Fibroblast of pulmonary artery (primary cell): ENCODE measurements at regions not wholly inside any gene's neighbourhood (a gene's known extent, or its start where the extent isn't known, plus 50 kb on each side); places are given as distances from the start of the nearest gene placed in this dataset.

Experiments used
- DNase-seq: peaks from one replicate; pipeline ENCODE4 v3.0.0-alpha.2; 2010; ENCODE audit warnings: low read depth
- H3K4me3 ChIP-seq: replicated peaks from 2 replicates; pipeline ENCODE4 v1.5.1; 2011; ENCODE audit warnings: low read depth, mild to moderate bottlenecking, control low read depth, low read length, moderate library complexity
- TF ChIP-seq, protein P1 (sequence below): IDR thresholded peaks from 2 replicates; pipeline ENCODE4 v1.5.1; 2011; ENCODE audit warnings: mild to moderate bottlenecking, control low read depth, low read length, inconsistent platforms; ENCODE audit errors: missing control alignments

DNA sequence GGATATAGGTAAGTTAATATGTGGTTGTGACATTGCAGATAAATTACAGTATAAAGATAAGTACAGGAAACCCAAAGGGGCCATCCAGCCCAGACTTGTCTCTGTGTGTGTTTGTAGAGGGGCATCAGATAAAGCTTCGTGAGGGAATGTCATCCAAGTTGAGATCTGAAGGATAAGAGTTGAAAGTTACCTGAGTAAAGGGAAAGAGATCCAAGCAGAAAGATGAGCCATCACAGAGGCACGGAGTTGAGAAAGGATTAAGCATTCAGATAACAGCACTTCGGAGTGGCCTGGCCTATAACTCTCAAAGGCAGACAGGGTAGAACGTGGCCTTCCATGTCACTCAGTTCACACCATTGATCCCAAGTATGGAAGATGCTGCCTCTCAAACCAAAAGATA is 749.1 kb downstream of the ADGRL2 start:
- no peak overlapping the region for H3K4me3 ChIP-seq
- TF ChIP-seq, protein P1, sequence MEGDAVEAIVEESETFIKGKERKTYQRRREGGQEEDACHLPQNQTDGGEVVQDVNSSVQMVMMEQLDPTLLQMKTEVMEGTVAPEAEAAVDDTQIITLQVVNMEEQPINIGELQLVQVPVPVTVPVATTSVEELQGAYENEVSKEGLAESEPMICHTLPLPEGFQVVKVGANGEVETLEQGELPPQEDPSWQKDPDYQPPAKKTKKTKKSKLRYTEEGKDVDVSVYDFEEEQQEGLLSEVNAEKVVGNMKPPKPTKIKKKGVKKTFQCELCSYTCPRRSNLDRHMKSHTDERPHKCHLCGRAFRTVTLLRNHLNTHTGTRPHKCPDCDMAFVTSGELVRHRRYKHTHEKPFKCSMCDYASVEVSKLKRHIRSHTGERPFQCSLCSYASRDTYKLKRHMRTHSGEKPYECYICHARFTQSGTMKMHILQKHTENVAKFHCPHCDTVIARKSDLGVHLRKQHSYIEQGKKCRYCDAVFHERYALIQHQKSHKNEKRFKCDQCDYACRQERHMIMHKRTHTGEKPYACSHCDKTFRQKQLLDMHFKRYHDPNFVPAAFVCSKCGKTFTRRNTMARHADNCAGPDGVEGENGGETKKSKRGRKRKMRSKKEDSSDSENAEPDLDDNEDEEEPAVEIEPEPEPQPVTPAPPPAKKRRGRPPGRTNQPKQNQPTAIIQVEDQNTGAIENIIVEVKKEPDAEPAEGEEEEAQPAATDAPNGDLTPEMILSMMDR: no peak
- DNase-seq: no peak

GRCh38 chr1:82542766-82543165 is 742.0 kb downstream of the ADGRL2 start:
- H3K4me3 ChIP-seq: no peak overlapping the region
- DNase-seq: peak; percentile 17
- TF ChIP-seq, protein P1: no peak

DNA sequence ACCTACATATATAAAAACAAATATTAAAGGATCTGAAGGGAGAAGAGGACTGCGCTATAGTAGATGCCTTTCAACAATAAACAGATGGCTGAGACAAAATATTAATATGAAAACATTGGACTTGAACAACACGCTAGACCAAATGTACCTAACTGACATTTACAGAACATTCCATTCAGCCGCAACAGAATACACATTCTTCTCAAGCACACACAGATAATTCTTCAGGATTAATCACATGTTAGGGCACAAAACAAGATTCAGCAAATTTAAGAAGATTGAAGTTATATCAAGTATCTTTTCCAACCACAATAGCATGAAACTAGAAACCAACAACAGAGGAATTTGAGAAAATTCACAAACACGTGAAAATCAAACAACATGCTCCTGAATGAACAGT is 741.4 kb downstream of the ADGRL2 start:
- TF ChIP-seq, protein P1: no peak
- no peak for DNase-seq
- H3K4me3 ChIP-seq: no peak overlapping the region

GRCh38 chr1:82540006-82540405 is 739.3 kb downstream of the ADGRL2 start:
- TF ChIP-seq, protein P1: no peak
- H3K4me3 ChIP-seq: no peak overlapping the region
- no peak for DNase-seq

DNA sequence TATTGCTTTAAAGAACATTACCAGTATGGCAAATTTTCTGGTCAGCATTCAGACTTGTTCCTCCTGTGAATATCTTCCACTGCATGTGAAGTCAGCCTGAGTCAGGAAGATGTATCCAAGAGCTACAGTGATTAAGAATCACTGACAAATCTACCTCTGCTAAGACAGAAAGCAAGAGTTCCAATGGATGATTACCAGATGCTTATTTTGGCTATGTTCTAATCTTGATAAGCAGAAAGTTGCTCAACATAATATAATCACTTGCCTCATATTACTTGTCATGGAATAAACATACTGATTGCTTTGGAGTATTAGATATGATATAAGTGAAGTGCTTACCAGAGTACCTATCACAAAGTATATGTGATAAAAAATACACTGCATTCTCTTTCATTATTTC is 738.1 kb downstream of the ADGRL2 start:
- TF ChIP-seq, protein P1: no peak
- H3K4me3 ChIP-seq: no peak overlapping the region
- DNase-seq: peak; percentile 22

DNA sequence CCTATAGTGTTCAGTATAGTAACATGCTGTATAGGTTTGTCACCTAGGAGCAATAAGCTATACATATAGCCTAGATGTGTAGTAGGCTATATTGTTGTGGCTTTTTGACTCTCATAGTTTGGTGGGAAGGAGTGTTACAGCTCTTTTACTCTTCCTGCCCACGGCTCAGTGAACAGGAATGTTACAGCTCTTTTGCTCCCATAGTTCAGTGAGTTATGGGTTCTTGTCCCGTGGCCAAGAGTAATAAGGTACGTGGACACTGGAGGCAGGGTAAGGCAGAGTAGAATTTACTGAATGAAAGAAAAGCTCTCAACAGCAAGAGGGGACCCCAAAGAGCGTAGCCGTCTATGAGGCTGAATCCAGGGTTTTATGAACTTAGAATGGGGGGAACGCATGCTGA is 734.3 kb downstream of the ADGRL2 start:
- TF ChIP-seq, protein P1: no peak
- no peak overlapping the region for H3K4me3 ChIP-seq
- DNase-seq: peak; percentile 3

GRCh38 chr1:82525378-82525777 is 724.6 kb downstream of the ADGRL2 start:
- TF ChIP-seq, protein P1: no peak
- H3K4me3 ChIP-seq: no peak overlapping the region
- DNase-seq: no peak
